Neural progenitor cell (in vitro differentiated cells): ENCODE measurements at regions not wholly inside any gene's neighbourhood (a gene's known extent, or its start where the extent isn't known, plus 50 kb on each side); places are given as distances from the start of the nearest gene placed in this dataset.

ENCODE experiments used
- CTCF ChIP-seq: fragments of 200-600 bp; sonication (generic); IDR thresholded peaks from 2 replicates; pipeline ENCODE4 v1.5.1; 2017; ENCODE audit warnings: antibody characterized with exemption, mild to moderate bottlenecking
- EZH2 ChIP-seq: fragments of 200-600 bp; sonication (generic); IDR thresholded peaks from 2 replicates; pipeline ENCODE4 v1.6.1; 2017; ENCODE audit warnings: antibody characterized with exemption, mild to moderate bottlenecking, moderate library complexity
- EZH2phosphoT487 ChIP-seq: fragments of 200-600 bp; sonication (generic); IDR thresholded peaks from 2 replicates; pipeline ENCODE4 v1.6.1; 2017; ENCODE audit warnings: antibody characterized with exemption

- TF ChIP-seq CTCF = no peak
- TF ChIP-seq EZH2 = peak; percentile 38
- TF ChIP-seq EZH2phosphoT487 = no peak
Observed at GRCh38 chr12:3366451-3367110, 124.4 kb upstream of the PRMT8 start.
